MCF 10A (cell line): ENCODE measurements at regions not wholly inside any gene's neighbourhood (a gene's known extent, or its start where the extent isn't known, plus 50 kb on each side); places are given as distances from the start of the nearest gene placed in this dataset.
A peak's percentile ranks its signal among the peaks of the same experiment; 100 is the strongest.
"Not testable (repeated sequence)": the region's sequence is repeated elsewhere in the genome, so short reads cannot be mapped to it uniquely, and the experiment has no call there.

Source experiments
- BruUV-seq: library from RNA; stranded (reverse); fragments of 400-500 nt; replicated peaks from 2 replicates; lab custom pipeline; 2021; lab: Mats Ljungman, UMichigan
- CTCF ChIA-PET: fragments of 300-600 bp; sonication (Branson Sonifier 250); formaldehyde crosslinking; extraction: SDS; loops from one replicate; lab custom pipeline; 2021; ENCODE audit warnings: antibody characterized with exemption, inconsistent platforms; lab: Yijun Ruan, JAX
- POLR2A ChIA-PET: fragments of 300-600, 350-650 bp; sonication (Branson Sonifier 250); formaldehyde crosslinking; extraction: SDS; loops from one replicate; lab custom pipeline; 2020; ENCODE audit warnings: antibody characterized with exemption, inconsistent platforms; lab: Yijun Ruan, JAX
- DNase-seq: peaks from one replicate; pipeline ENCODE4 v3.0.0-alpha.2; 2018; ENCODE audit not compliant: unreplicated experiment
- H3K27ac Mint-ChIP-seq: one replicate; pipeline ENCODE4 v1.8.0; 2022; ENCODE audit warnings: mild to moderate bottlenecking, low read depth, mixed read lengths; ENCODE audit not compliant: unreplicated experiment
- H3K27me3 Mint-ChIP-seq: one replicate; pipeline ENCODE4 v1.8.0; 2022; ENCODE audit warnings: mixed read lengths; ENCODE audit not compliant: insufficient read depth, unreplicated experiment
- H3K36me3 Mint-ChIP-seq: one replicate; pipeline ENCODE4 v1.8.0; 2022; ENCODE audit warnings: mild to moderate bottlenecking, moderate library complexity, mixed read lengths; ENCODE audit not compliant: insufficient read depth, unreplicated experiment
- H3K4me1 Mint-ChIP-seq: one replicate; pipeline ENCODE4 v1.8.0; 2022; ENCODE audit warnings: mixed read lengths; ENCODE audit not compliant: insufficient read depth, unreplicated experiment
- H3K4me3 Mint-ChIP-seq: one replicate; pipeline ENCODE4 v1.8.0; 2022; ENCODE audit warnings: mild to moderate bottlenecking, moderate library complexity, mixed read lengths; ENCODE audit not compliant: unreplicated experiment
- H3K9me3 Mint-ChIP-seq: one replicate; pipeline ENCODE4 v1.8.0; 2022; ENCODE audit warnings: mixed read lengths; ENCODE audit not compliant: unreplicated experiment
- intact Hi-C: fragments of 100-400 bp; cut with micrococcal nuclease; formaldehyde crosslinking; loops from 2 replicates; pipeline ENCODE4 v1.14.1; 2022
- TF ChIP-seq, protein P1 (sequence below): fragments of 200-600 bp; IDR thresholded peaks from one replicate; pipeline ENCODE4 v1.8.0; 2022; ENCODE audit warnings: antibody characterized with exemption, mild to moderate bottlenecking; ENCODE audit not compliant: unreplicated experiment

DNA sequence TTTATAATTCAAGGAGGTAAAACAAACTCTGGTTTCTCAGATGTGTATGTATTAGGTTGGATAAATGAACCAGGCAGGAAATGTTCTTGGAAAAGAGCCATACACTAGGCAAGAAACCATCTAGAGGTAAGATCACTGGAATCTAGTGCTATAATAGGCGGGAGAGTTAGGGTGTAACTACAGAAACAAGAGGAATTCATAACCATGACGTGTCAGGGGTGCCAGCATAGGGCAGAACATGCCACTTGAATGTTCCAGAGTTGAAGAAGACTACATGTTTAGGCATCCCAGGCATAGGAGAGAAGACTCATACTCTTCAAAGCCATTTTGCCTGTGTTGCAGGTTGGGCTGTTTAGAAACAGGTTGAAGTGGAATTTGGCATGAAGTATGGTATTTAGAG lies 198.7 kb downstream of the CCNG2 start:
- BruUV-seq = no TSS peak
- intact Hi-C loops = no loop called here
- peaks cover 6% of the 10 kb centered on the region for H3K4me1 Mint-ChIP-seq
- ChIA-PET CTCF (interaction anchor here (1.0 to 14.2 kb wide), 4 partner anchors 47 to 116 kb away, joined by 3 to 420 read pairs (median 111); no protein-coding TSS in a partner anchor), POLR2A (no interaction called here)
- H3K27me3 Mint-ChIP-seq = no peaks in the 10 kb centered on the region
- no peak overlapping the region for H3K4me3 Mint-ChIP-seq
- H3K9me3 Mint-ChIP-seq = no peaks in the 10 kb centered on the region
- peak overlapping the region; percentile 20 for H3K27ac Mint-ChIP-seq
- no peak for DNase-seq
- TF ChIP-seq, protein P1, sequence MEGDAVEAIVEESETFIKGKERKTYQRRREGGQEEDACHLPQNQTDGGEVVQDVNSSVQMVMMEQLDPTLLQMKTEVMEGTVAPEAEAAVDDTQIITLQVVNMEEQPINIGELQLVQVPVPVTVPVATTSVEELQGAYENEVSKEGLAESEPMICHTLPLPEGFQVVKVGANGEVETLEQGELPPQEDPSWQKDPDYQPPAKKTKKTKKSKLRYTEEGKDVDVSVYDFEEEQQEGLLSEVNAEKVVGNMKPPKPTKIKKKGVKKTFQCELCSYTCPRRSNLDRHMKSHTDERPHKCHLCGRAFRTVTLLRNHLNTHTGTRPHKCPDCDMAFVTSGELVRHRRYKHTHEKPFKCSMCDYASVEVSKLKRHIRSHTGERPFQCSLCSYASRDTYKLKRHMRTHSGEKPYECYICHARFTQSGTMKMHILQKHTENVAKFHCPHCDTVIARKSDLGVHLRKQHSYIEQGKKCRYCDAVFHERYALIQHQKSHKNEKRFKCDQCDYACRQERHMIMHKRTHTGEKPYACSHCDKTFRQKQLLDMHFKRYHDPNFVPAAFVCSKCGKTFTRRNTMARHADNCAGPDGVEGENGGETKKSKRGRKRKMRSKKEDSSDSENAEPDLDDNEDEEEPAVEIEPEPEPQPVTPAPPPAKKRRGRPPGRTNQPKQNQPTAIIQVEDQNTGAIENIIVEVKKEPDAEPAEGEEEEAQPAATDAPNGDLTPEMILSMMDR = no peak
- no peaks in the 10 kb centered on the region for H3K36me3 Mint-ChIP-seq

DNA sequence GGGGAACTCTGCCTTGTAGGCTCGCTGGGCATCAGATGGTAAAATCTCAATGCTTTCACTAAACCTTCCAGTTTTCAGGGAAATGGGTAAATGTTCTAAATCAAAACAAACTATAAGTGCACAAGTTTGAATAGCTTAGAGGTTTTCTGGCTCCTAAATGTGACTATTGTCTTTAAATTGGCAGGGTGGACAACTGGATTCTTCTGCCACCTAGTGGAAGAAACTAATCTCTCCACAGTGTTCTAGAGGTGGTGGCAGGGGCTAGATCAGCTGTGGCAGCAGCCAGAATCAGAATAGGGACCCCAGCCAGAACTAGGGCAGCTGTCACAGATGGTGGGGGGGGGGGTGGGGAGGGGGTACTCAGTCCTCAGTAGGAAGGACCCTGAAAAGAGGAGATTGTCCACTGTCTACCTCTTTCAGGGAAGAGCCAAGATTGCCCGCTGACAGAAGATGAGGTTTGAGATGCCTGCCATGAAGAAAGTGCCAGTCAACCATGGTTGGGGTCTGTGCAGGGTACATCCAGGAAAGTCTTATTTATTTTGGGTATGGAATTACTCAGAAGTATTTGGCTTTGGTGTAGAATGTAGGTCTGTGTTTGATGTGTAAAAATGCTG lies 201.4 kb downstream of the CCNG2 start:
- Mint-ChIP-seq H3K4me1 (peaks cover 6% of the 10 kb centered on the region), H3K27me3 (no peaks in the 10 kb centered on the region), H3K9me3 (no peaks in the 10 kb centered on the region), H3K27ac (no peak overlapping the region), H3K36me3 (no peaks in the 10 kb centered on the region), H3K4me3 (no peak overlapping the region)
- peak; percentile 59 for DNase-seq
- no TSS peak for BruUV-seq
- CTCF ChIA-PET = interaction anchor here (0.5 to 14.2 kb wide), 67 partner anchors 8 to 1051 kb away, joined by 3 to 420 read pairs (median 4); no protein-coding TSS in a partner anchor
- intact Hi-C loops = loop anchor here (1.0 kb wide), 2 partner anchors 49 to 118 kb away; no protein-coding TSS in a partner anchor
- TF ChIP-seq, protein P1 = peak; percentile 64
- POLR2A ChIA-PET = interaction anchor here (0.6 to 1.0 kb wide), 4 partner anchors 8 to 118 kb away, joined by 3 to 5 read pairs (median 4); no protein-coding TSS in a partner anchor

DNA sequence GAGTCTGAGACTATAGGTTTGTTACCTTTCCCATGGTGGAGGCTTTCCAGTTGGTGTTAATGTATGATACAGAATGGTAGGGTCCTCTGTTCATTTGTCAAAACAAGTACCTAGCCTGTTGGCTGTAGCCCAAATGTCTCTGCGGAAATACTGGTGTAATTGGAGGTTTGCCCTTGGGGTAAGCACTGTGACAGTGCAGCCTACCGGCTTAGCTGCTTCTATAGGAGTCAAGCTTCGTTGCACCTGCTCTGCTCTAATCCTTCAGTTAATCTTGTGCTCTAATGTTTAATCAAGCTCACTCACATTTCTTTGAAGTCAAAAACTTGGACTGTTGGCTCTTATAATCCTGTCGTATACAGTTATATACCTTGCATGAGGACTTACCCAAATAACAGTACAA lies 203.4 kb downstream of the CCNG2 start:
- no peaks in the 10 kb centered on the region for H3K36me3 Mint-ChIP-seq
- TF ChIP-seq, protein P1 = no peak
- no peak overlapping the region for H3K27ac Mint-ChIP-seq
- H3K4me1 Mint-ChIP-seq = peaks cover 6% of the 10 kb centered on the region
- POLR2A ChIA-PET = no interaction called here
- CTCF ChIA-PET = interaction anchor here (2.3 to 14.2 kb wide), 7 partner anchors 8 to 259 kb away, joined by 6 to 420 read pairs (median 10); no protein-coding TSS in a partner anchor
- BruUV-seq = no TSS peak
- no peak overlapping the region for H3K4me3 Mint-ChIP-seq
- DNase-seq = no peak
- intact Hi-C loops = no loop called here
- H3K27me3 Mint-ChIP-seq = no peaks in the 10 kb centered on the region
- no peaks in the 10 kb centered on the region for H3K9me3 Mint-ChIP-seq

DNA sequence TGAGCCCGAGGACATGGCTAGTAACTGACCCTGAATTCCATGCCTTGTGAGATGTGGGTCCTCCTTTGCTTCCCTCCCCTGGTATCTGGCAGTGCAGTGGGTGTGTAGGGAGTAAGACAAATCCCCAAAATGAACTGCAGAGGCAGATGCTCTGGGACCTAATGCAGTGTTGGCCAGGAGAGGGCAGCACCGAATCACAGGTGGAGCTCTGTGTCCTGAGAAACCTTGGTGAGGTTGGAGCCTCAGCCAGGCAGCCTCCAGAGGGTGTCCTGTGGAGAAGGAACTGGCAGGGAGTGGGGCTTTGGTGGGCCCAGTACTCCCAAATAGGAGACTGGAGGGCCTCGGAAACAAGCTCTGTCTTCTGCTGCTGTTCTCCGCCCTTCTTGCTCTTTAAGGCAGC lies 209.9 kb downstream of the CCNG2 start:
- TF ChIP-seq, protein P1 = peak; percentile 26
- intact Hi-C loops = loop anchor here (5.0 kb wide), 2 partner anchors 65 to 330 kb away; no protein-coding TSS in a partner anchor
- not testable (repeated sequence) for H3K9me3 Mint-ChIP-seq, H3K36me3 Mint-ChIP-seq, DNase-seq, H3K27me3 Mint-ChIP-seq, H3K4me3 Mint-ChIP-seq, H3K27ac Mint-ChIP-seq, H3K4me1 Mint-ChIP-seq, BruUV-seq
- ChIA-PET POLR2A (interaction anchor here (0.6 to 0.7 kb wide), 2 partner anchors 8 to 254 kb away, joined by 3 read pairs; no protein-coding TSS in a partner anchor), CTCF (interaction anchor here (0.6 to 14.2 kb wide), 44 partner anchors 8 to 516 kb away, joined by 3 to 420 read pairs (median 4); no protein-coding TSS in a partner anchor)
